ENCODE measurements at regions not wholly inside any gene's neighbourhood (a gene's known extent, or its start where the extent isn't known, plus 50 kb on each side); places are given as distances from the start of the nearest gene placed in this dataset.

GRCh38 chr3:106242781-106243180, 374.0 kb upstream of the CBLB start:
- no peak for TF ChIP-seq CTCF (IDR thresholded peaks at IDR 0.05)
- TF ChIP-seq POLR2A (IDR thresholded peaks at IDR 0.05) = no peak

Measured in Peyer's patch (tissue), 4 donors.